Peyer's patch (tissue), 4 donors: ENCODE measurements at regions not wholly inside any gene's neighbourhood (a gene's known extent, or its start where the extent isn't known, plus 50 kb on each side); places are given as distances from the start of the nearest gene placed in this dataset.

Source experiments
- POLR2A ChIP-seq, 2 donors: fragments of 450-650 bp; IDR thresholded peaks; one replicate each; pipeline ENCODE4 v1.5.1; 2017; ENCODE audit warnings: antibody characterized with exemption in 2 of 2, mild to moderate bottlenecking in 2 of 2, moderate library complexity in 2 of 2
- TF ChIP-seq, protein P1 (sequence below), 6 experiments: fragments of 450-650 bp in 4 of 6; fragments of 200-600 bp in 2 of 6; sonication (generic) in 1 of 6; IDR thresholded peaks; one replicate each; pipeline ENCODE4 v1.5.1; 2017 to 2019; ENCODE audit warnings: antibody characterized with exemption in 6 of 6, mild to moderate bottlenecking in 3 of 6, moderate library complexity in 1 of 6

DNA sequence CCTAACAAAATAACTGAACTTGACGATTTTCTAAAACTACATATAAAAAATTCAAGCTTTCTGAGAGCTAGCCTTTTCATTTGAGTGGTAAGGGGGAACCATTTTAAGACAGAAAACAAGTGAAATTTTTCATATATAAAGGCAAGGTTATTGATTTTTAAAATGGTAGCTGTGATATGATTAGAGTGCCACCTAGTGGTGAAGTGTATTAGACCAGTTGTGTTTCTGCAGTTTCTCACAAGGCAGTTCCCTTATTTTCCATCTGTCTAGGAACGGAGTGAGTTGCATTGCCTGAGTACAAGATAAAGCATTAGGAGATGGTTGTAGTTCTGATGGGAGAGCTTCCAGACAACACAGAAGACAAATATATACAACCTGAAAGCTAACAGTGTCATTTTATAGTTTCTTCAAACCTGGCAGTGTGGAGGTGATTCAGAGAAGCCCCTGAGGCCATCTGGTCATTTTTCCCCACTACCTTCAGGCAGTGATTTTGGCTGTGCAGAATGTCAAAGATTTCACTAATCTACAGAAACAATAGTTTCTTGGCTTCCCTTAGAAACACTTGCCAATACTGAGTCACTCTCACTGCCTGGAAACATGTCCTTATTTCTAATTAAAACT lies 180.8 kb downstream of the C12orf50 start:
- no peak for TF ChIP-seq POLR2A (IDR thresholded peaks at IDR 0.05)
- TF ChIP-seq, protein P1, sequence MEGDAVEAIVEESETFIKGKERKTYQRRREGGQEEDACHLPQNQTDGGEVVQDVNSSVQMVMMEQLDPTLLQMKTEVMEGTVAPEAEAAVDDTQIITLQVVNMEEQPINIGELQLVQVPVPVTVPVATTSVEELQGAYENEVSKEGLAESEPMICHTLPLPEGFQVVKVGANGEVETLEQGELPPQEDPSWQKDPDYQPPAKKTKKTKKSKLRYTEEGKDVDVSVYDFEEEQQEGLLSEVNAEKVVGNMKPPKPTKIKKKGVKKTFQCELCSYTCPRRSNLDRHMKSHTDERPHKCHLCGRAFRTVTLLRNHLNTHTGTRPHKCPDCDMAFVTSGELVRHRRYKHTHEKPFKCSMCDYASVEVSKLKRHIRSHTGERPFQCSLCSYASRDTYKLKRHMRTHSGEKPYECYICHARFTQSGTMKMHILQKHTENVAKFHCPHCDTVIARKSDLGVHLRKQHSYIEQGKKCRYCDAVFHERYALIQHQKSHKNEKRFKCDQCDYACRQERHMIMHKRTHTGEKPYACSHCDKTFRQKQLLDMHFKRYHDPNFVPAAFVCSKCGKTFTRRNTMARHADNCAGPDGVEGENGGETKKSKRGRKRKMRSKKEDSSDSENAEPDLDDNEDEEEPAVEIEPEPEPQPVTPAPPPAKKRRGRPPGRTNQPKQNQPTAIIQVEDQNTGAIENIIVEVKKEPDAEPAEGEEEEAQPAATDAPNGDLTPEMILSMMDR (IDR thresholded peaks at IDR 0.05), result peak; percentile 41 to 84 (median 74)
